ENCODE measurements at regions not wholly inside any gene's neighbourhood (a gene's known extent, or its start where the extent isn't known, plus 50 kb on each side); places are given as distances from the start of the nearest gene placed in this dataset.
"Not testable (repeated sequence)": the region's sequence is repeated elsewhere in the genome, so short reads cannot be mapped to it uniquely, and the experiment has no call there.

DNA sequence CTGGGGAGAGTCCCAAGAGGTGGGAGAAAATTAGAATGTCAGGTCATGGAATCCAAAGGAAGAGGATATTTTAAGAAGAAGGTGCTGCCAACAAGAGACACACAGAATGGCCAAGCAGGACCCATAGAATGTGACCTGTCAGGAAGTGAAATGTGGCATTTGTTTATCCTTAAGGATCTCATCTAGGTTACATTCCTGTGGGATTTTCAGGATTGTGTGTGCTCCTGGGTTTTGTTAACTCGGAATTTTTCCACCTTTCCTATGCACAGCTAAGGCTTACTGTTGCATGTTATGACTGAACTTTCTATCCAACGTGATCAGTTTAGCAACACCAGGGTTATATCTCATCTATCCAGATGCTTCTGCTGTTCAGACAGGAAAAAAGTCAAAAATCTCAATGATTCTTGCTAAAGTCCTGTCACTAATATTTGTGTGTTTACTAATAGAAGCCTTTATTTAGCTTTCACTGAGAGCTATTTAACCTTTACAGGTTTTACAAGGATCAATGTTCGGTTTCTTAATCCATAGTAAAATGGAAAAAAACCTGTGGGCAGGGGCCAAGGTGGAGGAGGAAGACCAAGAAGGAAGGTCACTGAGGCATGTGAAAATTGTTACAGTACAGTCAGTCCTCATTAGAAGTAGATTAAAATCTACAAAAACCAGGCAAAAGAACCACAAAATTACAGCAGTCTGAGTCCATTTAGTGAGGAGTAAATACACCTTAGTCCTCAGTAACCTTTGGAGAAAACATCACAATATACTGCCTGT lies 437.8 kb upstream of the NPVF start:
- DNase-seq (ENCODE audit: low spot score), result no peak

DNA sequence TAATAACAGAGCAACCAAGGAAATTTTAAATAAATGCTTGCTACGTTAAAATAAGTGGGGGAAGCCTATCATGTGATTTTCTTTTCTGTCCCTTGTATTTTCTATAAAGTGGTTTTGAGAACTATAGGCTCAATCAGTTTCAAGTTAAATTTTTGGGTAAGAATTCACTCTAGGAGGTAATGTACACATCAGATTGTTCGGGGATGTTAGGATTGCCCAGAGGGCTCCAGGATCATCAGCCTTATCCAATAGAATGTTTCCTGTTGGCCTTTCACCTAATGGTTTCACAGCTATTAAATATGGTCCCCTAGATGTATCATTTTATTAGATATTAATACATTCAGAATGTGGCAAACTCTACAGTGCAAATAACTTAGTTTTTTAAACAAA lies 438.4 kb upstream of the NPVF start:
- no peak for DNase-seq (ENCODE audit: low spot score)

DNA sequence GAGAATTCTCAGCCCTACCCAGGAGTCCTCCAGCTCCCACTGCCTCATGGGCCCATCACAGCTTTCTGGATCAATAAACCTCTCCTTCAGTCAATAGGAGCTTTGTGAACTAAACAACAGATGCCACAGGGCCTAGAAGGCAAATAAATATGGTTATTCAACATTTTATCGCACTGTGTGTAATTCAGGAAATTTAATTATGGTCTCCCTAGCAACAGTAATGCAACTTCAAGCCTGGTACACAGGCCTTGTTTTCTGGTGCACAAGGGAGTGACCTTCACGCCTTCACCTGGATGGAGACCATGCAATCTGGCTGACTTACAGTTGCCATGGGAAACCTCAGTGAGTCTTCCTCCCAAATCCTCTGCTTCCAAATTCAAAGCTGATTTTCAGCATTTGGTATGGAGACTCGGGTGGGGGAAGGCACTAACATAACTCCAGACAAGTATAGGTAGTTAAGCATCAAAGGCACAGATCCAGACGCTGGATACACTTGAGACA lies 441.0 kb upstream of the NPVF start:
- no peak for DNase-seq (ENCODE audit: low spot score)

DNA sequence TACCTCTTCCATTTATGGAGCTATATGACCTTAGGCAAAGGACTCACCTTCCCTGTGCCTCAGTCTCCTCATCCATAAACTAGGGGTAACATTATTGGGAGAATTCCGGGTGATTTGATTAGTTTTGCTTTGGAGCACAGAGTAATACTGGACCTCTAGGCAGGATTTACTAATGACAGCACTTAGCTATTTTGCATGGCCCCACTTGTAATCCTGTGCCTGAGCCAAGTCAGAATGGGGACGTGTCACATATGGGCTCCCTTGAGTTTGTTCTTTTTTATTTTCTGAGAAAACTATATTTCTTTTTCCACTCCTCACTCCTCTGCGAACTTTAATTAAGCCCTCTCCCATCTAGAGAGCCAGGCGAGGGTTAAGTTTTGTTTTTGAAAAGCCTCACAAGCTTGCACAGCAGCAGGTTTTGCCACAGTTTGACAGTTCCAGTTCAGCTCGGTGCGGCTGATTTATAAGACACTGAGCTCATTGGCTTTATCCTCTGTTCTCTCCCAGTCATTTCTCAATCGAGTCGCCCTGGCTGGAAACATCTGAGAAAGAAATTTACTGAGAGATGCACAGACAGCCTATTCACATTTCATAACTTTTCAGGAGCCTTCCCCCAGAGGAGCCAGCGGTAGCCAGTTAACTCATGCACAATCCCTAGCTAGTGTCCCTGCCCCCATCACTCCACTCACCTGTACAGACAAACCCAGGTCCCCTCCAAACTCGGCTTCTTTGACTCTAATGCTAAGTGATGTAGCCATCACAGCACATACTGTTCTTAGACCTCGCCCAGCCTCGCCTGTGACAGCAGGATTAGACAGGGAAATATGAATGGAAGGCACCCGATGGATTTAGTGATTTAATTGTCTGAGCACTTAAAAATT lies 441.9 kb upstream of the NPVF start:
- DNase-seq (ENCODE audit: low spot score), result peak; percentile 63

DNA sequence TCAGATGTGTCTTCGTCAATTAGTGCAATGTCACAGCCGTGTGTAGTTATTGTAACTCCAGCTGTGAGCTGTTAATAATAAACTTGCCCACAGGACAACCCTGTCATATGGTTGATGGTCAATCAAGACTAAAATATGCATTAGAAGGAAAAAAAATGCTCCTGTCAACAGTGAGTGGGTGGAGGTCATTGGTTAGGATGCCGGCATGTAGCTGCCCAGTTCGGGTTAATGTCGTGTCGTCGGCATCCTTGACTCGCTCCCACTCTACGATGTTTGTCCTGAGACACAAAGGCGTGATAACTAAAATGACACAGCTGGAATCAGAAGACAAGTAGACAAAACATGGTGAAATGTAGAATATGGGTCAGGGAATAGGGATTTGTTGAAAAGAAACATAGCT lies 442.8 kb upstream of the NPVF start:
- DNase-seq (ENCODE audit: low spot score), result no peak

DNA sequence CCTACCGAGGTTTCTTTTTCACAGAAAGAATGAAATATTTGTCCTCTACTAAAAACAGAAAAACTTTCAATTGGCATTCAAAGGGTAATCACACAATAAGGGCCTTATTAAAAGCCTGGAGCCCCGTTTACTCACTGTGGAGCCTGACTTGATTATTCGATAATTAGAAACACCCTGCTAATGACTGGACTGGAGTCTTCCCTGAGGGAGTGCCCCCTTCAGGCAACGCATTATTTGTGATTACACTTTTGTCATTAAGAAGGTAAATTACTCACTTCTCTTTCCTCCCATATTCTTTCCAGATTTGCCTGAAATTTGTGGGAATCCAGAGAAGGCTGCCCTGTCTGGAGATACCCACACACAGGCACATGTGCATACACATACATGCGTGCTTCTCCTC lies 444.2 kb upstream of the NPVF start:
- no peak for DNase-seq (ENCODE audit: low spot score)

DNA sequence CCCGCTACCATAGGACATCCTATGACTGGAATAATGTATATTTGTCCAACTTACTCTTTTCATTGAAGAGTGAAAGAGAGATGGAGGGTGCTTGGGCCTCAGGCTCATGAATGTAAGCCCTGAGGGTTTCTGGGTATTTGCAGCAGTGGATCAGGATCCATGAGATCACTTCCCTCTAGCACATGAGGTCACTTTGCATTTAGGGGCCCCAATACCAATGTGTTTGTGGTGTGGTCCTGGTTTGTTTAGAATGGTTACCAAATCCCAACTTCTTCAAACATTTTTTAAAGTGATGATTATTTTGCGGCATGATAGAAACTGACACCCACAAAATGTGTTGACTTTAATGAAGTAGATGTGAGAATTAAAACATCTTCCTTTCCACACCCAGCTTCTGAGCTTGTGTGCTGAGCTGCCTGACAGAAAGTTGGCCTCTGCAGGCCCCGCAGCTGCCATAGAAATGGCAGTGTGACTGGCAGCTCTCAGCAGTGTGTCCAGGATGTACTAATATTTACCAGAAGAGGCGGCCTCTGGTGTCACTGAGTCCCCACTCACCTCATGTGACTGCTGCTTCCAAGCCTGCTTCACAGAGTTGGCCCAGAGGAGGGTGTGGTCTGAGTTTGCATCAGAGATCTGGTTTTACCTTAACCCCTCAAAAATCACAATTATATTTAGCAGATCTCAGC lies 447.6 kb upstream of the NPVF start:
- no peak for DNase-seq (ENCODE audit: low spot score)

DNA sequence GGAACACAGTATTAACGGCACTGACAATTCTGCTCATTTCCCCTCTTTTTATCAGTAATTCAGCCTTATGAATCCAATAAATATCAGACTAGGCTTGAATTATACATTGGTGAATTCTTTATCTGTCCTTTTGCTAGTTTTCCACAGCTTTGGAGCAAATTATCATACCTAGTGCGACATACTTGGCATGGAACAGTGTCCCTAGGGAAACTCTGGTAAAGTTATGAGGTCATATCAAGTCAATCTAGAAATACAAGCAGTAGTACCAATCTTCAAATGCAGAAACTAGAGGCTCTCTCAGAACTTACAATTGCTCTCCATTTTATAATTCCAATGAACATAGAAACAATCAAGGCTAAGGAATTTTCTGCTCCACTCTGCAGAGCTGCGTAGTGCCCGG lies 449.3 kb upstream of the NPVF start:
- no peak for DNase-seq (ENCODE audit: low spot score)

DNA sequence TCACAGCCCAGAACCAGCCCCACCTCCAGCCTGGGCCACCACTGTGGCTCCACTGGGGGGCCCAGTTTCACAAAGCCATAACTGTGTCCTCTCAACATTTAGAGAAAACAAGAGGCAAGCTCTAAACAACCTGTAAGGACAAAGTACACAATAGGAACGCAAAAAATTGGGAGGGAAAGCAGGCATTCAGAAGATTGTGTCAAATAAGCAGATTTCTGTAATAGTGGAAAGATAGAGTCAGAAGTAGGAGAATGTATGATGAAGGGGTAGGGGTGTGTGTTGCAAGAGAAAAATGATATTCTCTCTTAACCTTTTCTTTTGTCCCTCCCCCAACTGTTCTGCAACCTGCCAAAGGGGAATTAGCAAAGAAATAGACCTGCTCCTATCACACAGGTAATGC lies 449.9 kb upstream of the NPVF start:
- DNase-seq (ENCODE audit: low spot score), result no peak

DNA sequence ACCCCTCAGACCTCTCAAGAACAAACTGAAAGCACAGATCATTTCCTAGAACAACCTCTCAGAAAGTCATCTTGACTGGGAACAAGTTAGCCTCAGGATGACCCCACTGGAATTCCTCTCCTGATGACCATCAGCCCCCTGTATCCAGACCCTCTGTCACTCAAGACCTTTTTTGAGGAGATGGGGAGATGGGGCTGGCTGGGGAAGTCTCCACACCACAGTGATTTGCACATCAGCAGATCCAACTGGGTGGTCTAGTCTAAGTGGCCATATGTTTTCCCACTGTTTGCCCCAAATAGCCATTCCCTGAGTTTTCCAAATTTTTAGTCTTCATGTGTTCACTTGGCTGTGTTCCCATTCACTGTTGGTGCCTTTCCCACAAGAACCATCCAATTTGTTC lies 452.4 kb upstream of the NPVF start:
- DNase-seq (ENCODE audit: low spot score), result no peak

DNA sequence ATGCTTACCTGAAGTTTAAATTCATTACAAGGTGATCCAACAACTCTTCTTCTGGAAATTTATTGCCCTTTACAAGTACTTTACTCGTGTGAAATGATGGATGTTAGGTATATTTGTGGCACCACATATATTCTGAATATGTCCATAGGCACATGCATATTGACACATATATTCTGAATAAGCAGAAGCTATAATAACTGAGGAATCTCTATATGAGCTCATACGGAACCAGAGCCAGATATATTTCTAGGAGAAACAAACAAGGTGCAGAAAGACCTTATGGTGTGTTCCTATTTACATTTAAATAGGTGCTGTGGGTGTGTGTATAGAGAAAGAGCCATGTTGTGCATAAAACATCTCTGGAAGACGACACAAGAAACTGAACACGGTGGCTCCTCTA lies 456.1 kb upstream of the NPVF start:
- no peak for DNase-seq (ENCODE audit: low spot score)

DNA sequence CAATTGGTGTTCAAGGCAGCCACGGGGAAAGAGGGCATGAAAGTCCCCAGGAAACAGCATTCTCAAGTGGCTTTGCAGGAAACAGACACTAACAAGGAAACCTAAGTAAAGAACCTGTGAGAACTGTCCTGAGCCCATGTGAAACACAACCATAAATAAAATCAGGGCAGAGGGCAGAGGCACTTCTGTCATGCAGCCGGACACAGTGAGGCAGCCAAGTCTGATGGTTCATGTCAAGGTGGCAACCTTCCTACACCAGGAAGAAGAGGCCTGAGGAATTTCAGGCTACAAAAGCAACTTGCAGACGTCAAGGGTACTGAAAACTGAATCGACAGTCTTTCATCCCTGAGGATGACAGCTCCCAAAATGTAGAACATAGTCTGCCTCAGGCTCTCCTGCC lies 458.2 kb upstream of the NPVF start:
- no peak for DNase-seq (ENCODE audit: low spot score)

DNA sequence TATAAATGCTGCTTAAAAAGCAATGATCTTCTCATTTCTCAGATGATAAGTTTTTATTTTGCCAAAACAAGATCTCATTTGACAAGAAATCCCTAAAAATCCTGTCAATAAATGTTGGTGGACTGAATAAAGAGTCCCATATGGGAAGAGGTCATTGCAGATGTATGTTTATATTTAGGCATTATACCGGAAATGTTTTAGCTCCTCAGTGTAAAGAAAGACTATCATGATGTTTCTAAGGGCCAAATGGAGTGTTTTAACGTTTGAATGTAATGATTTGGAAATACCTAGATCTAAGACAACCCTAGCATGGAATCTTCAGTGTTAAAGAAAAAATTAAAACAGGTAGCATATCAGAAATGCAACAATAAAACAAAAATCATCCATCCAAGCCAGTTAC lies 457.8 kb upstream of the NFE2L3 start:
- DNase-seq (ENCODE audit: low spot score), result no peak

DNA sequence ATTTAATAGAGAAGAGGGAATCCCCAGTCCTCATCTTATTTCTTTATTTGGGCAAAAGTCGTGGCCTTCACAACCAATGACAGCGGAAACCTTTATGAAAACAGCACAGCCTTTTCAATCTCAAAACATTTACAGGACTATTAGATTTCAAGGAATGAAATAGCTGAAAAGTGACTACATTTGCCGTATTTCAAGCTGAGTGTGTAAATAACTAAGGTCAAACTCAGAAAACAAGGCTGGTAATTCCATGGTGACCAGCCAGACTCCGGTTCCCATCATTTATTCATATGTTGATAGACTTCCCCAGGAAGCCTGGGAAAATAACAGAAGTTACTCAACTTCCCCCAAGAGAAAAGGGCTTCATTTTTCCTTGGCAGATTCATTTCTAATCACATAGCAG lies 457.3 kb upstream of the NFE2L3 start:
- DNase-seq (ENCODE audit: low spot score), result no peak

DNA sequence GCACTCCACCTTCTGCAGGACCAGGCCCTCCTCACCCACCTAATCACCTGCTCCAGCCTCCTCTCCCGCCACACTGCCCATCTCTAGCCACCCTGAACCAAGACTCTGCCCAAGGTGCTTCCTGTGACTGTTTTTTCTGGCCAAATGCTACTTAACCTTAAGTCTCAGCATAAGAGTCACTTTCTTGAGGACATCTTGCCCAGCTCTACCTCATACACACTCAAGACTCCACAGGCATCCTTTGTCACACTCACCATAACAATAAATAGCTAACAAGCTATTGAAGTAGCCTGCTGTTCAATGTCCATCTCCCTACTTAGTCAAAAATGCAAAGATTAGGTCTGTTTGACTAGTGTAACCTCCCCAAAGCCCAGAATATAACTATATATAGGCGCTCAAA lies 455.4 kb upstream of the NFE2L3 start:
- DNase-seq (ENCODE audit: low spot score), result no peak

DNA sequence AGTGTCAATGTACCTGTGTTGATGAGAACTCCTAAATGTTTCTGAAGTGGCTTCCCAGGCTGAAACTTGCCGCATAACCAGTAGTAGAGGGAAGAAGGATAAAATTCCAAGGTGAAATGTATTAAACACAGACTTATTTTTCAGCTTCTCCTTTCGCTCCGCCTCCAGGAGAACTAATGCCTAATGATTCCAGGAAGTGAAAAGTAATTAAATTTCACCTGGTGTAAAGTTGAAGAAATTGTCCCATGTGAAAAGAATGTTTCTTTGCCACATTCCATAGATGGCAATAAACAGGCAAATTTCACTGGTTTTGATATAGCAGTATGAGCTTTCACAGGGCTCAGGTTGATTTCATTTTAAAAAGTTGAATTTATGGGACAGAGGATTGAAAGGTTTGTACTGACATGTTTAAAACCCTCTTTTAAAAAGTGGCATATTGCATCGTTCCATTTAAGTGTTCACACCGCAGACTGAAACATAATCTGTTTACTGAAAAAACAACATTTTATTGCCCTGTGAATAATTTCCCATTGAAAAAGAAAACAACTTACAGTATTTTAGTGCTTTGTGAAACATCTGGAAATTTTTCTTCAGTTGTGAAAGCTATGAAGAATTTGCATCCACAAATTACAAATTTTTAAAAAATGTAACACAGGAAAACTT lies 453.4 kb upstream of the NFE2L3 start:
- no peak for DNase-seq (ENCODE audit: low spot score)

DNA sequence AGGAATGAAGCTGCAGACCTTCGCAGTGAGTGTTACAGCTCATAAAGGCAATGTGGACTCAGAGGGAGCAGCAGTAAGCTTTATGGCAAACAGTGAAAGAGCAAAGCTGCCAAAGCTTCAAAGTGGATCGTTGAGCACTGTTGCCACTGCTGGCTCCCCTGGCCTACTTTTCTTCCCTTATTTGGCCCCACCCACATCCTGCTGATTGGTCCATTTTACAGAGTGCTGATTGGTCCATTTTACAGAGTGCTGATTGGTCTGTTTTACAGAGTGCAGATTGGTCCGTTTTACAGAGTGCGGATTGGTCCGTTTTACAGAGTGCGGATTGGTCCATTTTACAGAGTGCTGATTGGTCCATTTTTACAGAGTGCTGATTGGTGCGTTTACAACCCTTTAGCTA lies 451.9 kb upstream of the NFE2L3 start:
- DNase-seq (ENCODE audit: low spot score), result not testable (repeated sequence)

DNA sequence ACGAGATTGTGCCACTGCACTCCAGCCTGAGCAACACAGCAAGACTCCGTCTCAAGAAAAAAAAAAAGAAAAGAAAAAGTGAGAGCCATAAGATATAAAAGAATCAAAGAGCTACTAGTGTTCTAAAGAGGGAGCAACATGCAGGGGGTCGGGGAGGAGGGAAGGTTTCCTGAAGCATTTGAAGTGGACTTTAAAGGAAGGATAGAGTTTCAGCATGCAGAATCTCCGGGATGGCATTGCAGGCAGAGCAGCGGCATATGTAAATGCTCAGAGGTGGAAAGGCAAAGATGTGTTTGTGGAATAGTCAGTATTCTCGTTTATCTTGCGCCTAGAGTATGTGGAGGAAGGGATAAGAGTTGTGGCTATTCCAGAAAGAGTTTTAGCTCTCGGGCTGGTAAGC lies 447.6 kb upstream of the NFE2L3 start:
- no peak for DNase-seq (ENCODE audit: low spot score)

DNA sequence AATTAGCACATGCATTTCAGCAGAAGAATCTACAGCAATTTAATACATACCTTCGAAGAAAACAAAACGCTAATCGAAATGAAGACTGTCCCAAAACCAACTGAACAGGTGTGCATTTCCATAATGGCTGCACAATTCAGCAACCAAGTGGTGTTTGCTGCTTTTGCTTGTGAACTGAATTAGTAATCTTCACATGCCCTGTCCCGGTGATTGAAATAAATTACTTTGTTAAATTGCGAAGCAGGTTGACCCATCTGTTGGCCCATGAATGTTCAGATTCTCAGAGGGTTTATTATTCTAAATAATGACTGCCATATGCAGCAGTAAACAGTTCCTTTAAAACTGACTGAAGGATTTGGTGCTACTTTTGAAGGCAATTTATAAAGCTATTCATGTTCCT lies 445.2 kb upstream of the NFE2L3 start:
- DNase-seq (ENCODE audit: low spot score), result no peak

DNA sequence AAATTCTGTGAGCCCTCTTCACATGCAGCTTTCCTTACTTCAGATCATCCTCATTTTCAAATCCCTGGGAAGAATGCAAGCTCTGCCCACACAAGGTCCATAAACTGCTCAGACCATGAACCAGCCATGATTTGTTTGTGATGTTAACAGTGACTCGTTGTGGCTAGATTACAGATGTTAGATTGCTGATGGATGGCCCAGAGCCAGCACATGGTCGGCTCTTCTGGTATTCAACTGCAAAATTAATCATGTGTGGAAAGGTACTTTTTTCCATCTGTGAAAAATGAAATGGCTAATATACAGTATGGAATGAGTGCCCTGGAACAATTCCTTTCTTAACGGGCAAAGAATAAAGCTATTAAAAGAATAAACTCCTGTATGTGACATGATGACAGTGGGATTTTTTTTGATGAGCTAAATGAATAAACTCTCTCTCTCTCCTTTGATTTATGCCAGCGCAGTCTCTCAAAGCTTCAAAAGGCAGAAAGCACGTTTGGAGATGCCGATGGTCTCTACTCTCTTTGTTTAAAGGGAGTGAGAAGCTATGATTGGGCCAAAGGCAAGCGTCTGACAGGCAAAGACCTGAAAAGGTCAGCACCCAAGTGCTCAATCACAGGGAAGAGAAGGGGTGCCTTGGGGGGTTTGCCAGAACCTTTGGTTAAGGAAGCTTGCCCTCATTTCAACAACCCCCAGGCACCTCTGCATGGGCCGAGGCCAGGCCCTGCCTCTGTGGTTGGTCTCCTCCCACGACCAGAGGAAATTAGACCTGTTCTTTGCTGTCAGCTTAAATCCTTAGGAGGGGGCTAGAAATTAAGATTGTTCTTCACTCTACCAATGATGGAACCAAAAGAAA lies 444.0 kb upstream of the NFE2L3 start:
- DNase-seq (ENCODE audit: low spot score), result no peak

DNA sequence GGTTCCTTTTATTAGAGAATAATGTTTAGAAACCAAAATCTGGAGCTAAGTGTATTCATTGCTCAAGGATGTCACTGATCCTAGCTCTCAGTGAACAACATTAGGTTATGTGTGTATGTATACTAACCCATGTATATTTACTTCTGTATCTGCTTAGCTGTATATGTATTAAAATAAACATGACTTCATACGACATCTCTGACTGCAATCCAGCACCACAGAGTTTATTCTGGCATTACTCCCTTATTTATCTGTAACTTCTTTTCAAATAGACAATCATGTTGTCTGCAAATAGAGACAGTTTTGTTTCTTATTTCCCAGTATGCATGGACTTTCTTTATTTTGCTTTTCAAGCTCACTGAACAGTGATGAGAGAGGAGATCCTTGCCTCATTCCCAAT lies 441.0 kb upstream of the NFE2L3 start:
- DNase-seq (ENCODE audit: low spot score), result no peak

Measured in D341Med (cell line).